ENCODE measurements at regions not wholly inside any gene's neighbourhood (a gene's known extent, or its start where the extent isn't known, plus 50 kb on each side); places are given as distances from the start of the nearest gene placed in this dataset.
"Not testable (repeated sequence)": the region's sequence is repeated elsewhere in the genome, so short reads cannot be mapped to it uniquely, and the experiment has no call there.

DNA sequence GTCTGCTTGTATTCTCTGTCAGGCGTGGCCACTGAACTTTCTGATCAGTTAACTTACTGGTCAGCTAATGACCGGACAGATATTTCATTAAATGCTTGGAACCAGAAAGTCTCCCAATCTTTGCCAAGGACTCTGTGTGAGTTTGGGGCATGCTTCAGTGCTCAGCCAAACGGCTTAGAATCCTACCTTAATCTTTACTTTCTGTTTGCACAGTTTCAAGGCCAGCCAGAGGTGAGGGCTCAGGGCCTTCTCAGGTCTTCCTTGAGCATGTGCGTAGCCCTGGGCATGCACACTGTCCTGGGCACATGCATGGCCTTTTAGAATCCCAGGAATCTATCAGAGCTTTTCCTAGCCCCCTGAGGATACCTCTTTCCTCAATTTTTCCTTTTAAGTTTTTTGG is 230.1 kb downstream of the RAB11FIP4 start:
- Histone ChIP-seq H3K27ac (no peak overlapping the region), H3K4me3 (no peak overlapping the region), H3K36me3 (no peaks in the 10 kb centered on the region), H3K27me3 (no peaks in the 10 kb centered on the region), H3K9me3 (peaks cover 0 to 5% (median 0%) of the 10 kb centered on the region in 3 donors), H3K4me1 (no peaks in the 10 kb centered on the region)
- in situ Hi-C loops (cut with MboI; ENCODE audit: low sequenced_read_pairs in 4 of 4) (no loop called here), intact Hi-C loops (cut with DNase I; ENCODE audit: low total_unique reads) (no loop called here)
- ATAC-seq = no peak
- TF ChIP-seq, protein P1, sequence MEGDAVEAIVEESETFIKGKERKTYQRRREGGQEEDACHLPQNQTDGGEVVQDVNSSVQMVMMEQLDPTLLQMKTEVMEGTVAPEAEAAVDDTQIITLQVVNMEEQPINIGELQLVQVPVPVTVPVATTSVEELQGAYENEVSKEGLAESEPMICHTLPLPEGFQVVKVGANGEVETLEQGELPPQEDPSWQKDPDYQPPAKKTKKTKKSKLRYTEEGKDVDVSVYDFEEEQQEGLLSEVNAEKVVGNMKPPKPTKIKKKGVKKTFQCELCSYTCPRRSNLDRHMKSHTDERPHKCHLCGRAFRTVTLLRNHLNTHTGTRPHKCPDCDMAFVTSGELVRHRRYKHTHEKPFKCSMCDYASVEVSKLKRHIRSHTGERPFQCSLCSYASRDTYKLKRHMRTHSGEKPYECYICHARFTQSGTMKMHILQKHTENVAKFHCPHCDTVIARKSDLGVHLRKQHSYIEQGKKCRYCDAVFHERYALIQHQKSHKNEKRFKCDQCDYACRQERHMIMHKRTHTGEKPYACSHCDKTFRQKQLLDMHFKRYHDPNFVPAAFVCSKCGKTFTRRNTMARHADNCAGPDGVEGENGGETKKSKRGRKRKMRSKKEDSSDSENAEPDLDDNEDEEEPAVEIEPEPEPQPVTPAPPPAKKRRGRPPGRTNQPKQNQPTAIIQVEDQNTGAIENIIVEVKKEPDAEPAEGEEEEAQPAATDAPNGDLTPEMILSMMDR (IDR thresholded peaks at IDR 0.05 in 4 of 5, conservative IDR thresholded peaks at IDR 0.05 in 1 of 5) = no peak
- TF ChIP-seq POLR2A (IDR thresholded peaks at IDR 0.05) = no peak
- no peak for DNase-seq

DNA sequence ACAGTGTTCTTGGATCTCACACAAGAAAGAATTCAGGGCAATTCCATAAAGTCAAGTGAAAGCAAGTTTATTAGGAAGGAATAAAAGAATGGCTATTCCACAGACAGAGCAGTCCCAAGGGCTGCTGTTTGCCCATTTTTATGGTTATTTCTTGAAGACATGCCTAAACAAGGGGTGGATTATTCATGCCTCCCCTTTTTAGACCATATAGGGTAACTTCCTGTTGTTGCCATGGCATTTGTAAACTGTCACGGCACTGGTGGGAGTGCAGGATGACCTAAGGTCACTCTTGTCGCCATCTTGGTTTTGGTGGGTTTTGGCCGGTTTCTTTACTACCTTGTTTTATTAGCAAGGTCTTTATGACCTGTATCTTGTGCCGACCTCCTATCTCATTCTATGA is 219.6 kb downstream of the RAB11FIP4 start:
- H3K4me1 ChIP-seq; ATAC-seq; H3K27ac ChIP-seq; H3K9me3 ChIP-seq; H3K36me3 ChIP-seq; DNase-seq; intact Hi-C loops (cut with DNase I; ENCODE audit: low total_unique reads); H3K27me3 ChIP-seq; in situ Hi-C loops (cut with MboI; ENCODE audit: low sequenced_read_pairs in 4 of 4); H3K4me3 ChIP-seq: not testable (repeated sequence)

DNA sequence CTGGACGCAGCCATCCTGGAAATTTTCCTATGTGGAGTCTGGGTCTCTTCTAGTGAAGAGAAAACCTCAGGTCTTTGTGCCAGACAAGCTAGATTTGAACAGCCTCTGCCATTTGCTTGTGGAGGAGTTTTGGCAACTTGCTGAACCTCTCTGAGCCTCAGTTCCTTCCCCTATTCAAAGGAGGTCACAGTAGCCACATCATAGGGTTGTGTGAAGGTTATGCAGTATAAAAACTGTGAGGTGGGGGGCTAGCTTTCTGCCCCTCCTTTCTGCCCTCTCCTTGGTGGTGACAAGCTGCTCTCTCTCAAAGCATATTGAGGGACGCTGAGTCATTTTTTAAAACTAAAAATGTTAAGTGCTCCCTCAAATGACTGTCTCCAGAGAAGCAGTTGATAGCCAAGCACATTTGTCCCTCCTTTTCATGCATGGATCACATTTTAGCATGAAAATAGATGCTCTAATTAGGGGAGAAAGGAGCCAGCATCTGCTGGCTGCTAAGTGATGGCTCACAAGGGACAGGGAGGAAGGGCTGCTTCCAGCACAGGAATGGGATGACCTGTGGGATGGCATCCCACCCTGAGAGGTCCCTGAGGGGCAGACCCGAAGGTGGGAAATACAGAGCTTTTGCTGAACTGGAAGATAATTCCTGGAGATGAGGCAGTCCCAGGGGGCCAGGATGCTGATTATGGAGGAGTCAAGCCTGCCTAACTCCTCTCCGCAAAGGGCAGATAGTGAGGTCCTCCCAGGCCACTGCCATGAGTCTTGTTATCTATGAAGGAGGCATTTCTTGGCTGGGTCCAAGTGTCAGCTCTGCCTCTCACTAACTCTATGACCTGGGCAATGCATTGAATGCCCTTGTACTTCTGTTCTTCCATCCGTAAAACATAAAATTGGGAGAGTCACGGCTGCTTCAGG is 218.8 kb downstream of the RAB11FIP4 start:
- no peaks in the 10 kb centered on the region for H3K9me3 ChIP-seq
- in situ Hi-C loops (cut with MboI; ENCODE audit: low sequenced_read_pairs in 4 of 4) (no loop called here), intact Hi-C loops (cut with DNase I; ENCODE audit: low total_unique reads) (no loop called here)
- no peaks in the 10 kb centered on the region for H3K36me3 ChIP-seq
- no peaks in the 10 kb centered on the region for H3K27me3 ChIP-seq
- no peak overlapping the region for H3K27ac ChIP-seq
- no peak for ATAC-seq
- no peak for DNase-seq
- H3K4me1 ChIP-seq = no peaks in the 10 kb centered on the region
- TF ChIP-seq POLR2A (IDR thresholded peaks at IDR 0.05) = no peak
- TF ChIP-seq, protein P1 (IDR thresholded peaks at IDR 0.05 in 4 of 5, conservative IDR thresholded peaks at IDR 0.05 in 1 of 5) = no peak
- H3K4me3 ChIP-seq = no peak overlapping the region

DNA sequence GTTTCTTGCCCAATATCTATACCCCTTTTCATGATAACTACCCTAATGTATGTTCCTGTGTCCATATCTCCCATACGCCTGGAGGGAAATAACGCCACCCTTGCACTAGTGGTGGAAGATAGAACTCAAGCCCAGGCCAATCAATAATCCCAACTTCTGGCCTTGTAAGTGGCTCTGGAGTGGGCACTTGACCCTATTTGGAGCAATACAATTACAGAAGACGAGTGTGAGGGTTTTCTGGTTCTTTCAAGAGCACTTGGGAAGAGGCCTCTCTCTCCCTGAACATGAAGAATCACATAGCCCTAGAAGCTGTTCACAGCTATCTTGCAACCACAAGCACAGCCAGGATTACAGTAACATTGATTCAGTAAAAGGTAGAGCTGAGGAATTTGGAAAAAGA is 217.9 kb downstream of the RAB11FIP4 start:
- no peak for TF ChIP-seq POLR2A (IDR thresholded peaks at IDR 0.05)
- TF ChIP-seq, protein P1 (IDR thresholded peaks at IDR 0.05 in 4 of 5, conservative IDR thresholded peaks at IDR 0.05 in 1 of 5) = no peak
- DNase-seq (no peak), ATAC-seq (no peak)
- intact Hi-C loops (cut with DNase I; ENCODE audit: low total_unique reads) = no loop called here
- H3K9me3 ChIP-seq = no peaks in the 10 kb centered on the region
- H3K4me1 ChIP-seq = no peaks in the 10 kb centered on the region
- no peaks in the 10 kb centered on the region for H3K27me3 ChIP-seq
- H3K27ac ChIP-seq = no peak overlapping the region
- in situ Hi-C loops (cut with MboI; ENCODE audit: low sequenced_read_pairs in 4 of 4) = no loop called here
- H3K36me3 ChIP-seq = no peaks in the 10 kb centered on the region
- no peak overlapping the region for H3K4me3 ChIP-seq

DNA sequence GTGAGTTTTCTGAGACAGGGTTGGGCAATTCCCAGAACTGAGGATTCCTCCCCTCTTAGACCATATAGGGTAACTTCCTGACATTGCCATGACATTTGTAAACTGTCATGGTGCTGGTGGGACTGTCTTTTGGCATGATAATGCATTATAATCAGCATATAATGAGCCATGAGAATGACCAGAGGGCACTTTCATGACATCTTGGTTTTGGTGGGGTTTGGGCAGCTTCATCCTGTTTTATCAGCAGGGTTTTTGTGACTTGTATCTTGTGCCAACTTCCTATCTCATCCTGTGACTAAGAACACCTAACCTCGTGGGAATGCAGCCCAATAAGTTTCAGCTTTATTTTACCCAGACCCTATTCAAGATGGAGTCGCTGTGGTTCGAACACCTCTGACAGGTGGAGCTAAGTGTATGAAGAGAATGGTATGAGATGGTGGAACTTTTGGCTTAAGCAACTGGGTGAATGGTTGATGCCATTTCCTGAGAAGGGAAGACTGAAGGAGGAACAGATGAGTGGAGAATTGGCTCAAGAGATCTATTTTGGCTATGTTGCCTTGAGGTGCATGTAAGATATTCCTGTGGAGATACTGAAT is 217.3 kb downstream of the RAB11FIP4 start:
- in situ Hi-C loops (cut with MboI; ENCODE audit: low sequenced_read_pairs in 4 of 4) = no loop called here
- H3K9me3 ChIP-seq = no peaks in the 10 kb centered on the region
- H3K36me3 ChIP-seq = no peaks in the 10 kb centered on the region
- intact Hi-C loops (cut with DNase I; ENCODE audit: low total_unique reads) = no loop called here
- no peak overlapping the region for H3K4me3 ChIP-seq
- no peak overlapping the region for H3K27ac ChIP-seq
- no peaks in the 10 kb centered on the region for H3K4me1 ChIP-seq
- TF ChIP-seq, protein P1 (IDR thresholded peaks at IDR 0.05 in 4 of 5, conservative IDR thresholded peaks at IDR 0.05 in 1 of 5) = no peak
- TF ChIP-seq POLR2A (IDR thresholded peaks at IDR 0.05) = no peak
- no peak for DNase-seq
- no peak for ATAC-seq
- no peaks in the 10 kb centered on the region for H3K27me3 ChIP-seq

Data from gastrocnemius medialis (tissue), 4 donors.